Suppressor macrophage treated with lipopolysaccharide for 4 hours (primary cell): ENCODE measurements at regions not wholly inside any gene's neighbourhood (a gene's known extent, or its start where the extent isn't known, plus 50 kb on each side); places are given as distances from the start of the nearest gene placed in this dataset.
"Not testable (repeated sequence)": the region's sequence is repeated elsewhere in the genome, so short reads cannot be mapped to it uniquely, and the experiment has no call there.

Experiments
- DNase-seq: peaks from one replicate; pipeline ENCODE4 v3.0.0-alpha.2; 2020

DNA sequence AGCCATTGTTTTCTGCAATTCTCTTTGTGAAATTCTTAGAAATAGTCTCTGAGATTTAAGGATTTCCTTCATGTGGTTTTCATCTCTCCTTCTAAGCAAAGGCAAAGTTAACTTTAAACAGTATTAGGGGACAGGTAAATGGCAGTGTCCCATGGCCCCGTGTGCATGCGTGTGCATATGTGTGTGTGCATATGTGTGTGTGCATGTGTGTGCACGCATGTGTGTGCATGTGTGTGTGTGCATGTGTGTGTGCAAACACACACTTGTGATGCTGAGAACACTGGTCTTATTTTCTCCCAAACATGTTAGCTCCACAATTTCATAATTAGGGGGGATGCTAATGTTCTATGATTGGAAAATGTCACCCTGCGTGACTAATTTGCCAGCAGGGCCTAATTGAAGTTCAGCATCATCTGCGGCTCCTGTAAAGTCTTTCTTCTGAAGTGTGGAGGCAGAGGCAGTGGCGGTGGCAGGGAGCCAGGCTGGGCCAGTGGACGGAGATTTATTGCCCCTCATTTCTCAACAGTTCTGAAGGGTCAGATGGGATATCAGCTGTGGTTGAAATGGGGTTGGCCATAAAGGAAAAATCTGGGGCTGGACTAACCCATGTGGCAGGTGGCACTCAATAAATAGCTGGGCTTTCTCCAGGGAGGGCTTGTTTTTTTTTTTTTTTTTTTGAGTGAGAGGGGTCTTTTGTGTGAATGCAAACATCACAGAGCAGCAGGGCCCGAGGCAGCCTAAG lies 289.3 kb upstream of the PODXL start:
- DNase-seq, result no peak

- no peak for DNase-seq
Observed at GRCh38 chr7:131844369-131844768, 287.9 kb upstream of the PODXL start.

DNA sequence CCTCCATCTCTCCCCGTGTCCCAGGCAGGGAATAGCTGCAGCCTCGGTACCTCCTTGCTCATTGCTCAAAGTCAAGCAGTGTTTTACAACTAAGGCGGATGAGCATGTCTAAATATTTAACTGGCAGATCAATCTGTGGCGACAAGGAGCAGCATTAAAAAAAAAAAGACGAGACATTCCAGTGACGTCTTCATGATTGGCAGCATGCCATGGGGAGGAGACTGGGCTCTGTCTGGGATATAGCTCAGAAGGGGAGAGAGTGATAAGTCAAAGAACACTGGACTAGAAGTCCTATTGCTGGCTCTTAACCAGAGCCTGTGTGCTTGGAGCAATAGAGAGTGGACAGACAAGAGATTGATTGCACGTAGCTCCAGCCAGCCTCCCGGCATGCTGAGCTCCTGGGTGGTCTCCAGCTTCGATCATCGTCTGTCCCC lies 287.5 kb upstream of the PODXL start:
- no peak for DNase-seq

DNA sequence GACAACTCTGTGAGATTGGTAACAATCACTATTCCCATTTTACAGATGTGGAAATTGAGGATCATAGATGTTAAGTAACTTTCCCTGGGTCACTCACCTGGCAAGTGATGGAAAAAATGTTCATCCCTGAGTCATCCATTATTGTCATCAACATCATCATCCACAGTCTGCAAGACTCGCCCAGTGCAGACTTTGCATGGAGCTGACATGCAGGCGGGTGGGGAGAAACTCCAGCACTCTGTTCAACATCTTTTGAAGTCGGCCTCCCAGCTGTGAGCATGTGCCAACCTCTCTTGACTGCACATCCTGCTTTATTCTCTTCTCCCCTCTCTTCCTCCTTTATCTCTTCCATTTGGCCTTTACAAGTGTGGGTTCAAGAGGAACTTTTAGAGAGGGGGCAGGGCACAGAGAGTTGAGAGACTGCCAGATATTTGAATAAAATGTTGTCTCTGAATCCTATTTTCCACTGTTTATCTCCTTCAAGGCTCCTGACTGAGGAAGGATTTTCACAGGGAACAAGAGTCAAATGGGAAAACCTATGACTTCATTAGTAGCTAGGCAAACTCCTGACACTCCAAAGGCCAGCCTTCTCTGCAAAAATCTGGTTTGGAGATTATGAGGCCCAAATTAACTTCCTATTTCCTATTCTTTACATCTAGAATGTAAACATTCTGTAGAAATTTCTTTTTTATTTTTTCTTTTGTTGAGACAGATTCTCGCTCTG lies 283.7 kb upstream of the PODXL start:
- DNase-seq, result no peak

DNA sequence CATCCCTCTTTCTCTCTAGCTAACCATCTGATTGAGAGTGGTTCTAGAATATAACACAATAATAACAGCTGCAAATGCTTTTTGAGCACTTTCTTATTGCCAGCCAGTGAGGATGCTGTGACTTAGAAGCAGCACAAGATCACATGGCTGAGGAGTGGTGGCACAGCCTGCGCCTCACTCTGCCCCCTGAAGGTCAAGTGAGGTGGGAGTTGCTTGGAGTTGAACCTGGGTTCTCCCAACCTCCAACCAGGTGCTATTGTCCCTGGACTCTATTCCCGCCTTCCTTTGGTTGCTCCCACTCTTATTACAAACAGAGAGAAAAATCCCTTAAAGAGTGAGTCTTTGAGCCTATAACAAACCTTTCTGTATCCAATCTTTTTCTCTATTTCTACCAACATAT lies 280.3 kb upstream of the PODXL start:
- DNase-seq, result no peak

DNA sequence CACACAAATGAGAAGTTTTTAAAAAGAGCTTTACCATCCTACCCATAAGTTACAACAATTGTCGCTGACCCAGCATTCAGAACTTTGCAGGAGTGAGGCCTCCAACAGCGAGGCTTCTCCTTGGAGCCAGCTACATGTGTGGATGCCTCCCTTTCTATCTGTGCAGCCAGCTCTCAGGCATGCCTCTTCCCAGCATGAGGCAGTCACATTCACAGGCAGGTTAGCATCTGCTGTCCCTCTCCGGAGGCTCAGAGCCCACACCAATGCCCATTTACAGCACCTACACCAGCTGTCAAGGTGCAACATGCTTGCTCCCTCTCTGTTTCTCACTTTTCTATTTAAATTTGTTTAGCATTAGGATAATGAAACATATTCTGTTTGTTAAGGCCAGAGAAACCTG lies 278.7 kb upstream of the PODXL start:
- DNase-seq, result no peak

DNA sequence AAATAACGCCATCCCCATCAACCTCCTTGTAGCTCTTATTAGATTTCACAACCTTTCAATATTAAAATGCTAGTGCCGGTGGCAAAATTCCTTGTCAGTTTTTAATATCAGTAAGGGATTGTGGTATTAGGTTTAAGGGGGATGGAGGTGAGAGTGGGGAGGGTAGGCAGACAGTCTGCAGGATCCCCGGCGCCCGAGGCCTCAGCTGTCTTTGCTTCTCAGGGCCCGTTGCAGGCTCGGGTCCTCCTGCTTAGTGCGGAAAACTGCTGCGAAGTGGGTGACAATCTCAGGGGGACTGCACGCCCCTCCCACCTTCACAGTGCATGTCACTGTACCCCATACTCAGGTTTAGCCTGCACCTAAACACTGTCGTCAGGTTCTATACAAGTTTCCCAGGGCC lies 274.3 kb upstream of the PODXL start:
- no peak for DNase-seq

- DNase-seq, result no peak
Observed at GRCh38 chr7:131829947-131830558, 273.6 kb upstream of the PODXL start.

DNA sequence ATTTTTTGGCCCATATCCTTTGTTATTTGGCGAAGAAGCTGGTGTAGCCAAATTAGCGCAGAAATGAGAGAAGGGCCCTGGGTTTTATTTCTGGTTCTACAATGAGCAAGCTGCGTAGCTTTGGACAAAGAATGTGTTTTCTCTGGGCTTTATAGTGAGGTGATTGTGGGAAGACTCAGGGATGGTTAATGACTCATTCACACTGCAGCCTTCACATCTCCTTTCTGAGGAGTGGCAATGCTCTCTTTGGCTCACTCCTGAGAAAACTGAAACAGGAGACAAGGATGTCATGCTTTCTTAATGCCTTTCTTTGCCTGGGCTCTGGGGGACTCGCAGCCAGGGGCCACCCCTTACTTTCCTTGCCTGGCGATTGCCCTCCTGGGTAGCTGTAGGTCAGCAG lies 271.0 kb upstream of the PODXL start:
- DNase-seq, result no peak

DNA sequence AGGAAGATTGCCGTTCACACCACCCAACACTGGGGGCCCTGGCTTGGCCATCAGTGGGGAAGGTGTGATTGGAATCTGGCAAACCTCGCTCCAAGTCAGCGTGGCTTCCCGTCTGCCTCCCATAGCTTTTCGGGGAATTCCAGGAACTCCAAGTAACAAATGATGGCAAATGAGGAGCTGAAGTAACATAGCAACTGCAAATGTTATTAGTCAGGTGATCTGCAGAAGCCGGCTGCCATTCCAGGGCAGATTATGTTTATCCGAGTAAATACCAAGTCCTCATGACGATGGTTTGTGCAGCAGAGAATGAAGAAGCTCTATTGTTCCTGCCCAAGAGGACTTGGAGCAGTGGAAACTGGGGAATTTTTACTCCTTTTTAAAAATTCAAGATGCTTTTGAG lies 270.5 kb upstream of the PODXL start:
- no peak for DNase-seq

GRCh38 chr7:131823961-131824440 lies 267.6 kb upstream of the PODXL start:
- DNase-seq, result not testable (repeated sequence)

DNA sequence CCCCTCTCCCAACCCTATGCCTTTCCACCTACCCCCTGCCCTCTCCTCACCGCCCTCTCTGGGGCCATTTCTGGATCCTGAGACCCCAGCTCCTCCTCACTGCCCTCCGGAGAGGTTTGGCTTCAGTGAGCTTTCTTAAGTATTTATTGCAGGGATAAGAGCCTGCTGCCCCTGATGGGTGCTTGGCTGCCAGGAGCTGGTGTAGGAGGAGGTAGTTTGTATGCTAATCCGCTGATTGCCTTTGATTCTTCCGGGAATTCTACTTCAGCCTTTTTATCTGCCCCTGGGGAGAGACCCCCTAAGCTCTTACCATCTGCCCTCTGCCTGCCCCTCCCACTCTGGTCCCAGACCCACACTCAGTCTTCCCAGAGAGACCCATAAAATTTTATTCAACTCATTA lies 263.5 kb upstream of the PODXL start:
- DNase-seq, result no peak

GRCh38 chr7:131816391-131817007 lies 260.1 kb upstream of the PODXL start:
- DNase-seq, result no peak

- no peak for DNase-seq
Observed at GRCh38 chr7:131808736-131809135, 252.3 kb upstream of the PODXL start.

DNA sequence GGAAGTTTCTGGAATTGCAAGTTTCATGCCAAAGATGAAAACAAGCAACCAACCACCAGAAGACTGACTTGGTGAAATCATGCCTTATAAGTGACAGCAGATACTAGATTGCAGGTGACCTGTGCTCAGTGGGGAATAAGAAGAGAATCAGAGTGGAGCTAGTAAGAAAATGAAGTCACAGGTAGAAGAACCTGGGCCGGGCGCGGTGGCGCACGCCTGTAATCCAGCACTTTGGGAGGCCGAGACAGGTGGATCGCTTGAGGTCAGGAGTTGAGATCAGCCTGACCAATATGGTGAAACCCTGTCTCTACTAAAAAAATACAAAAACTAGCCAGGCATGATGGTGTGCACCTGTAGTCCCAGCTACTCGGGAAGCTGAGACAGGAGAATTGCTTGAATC lies 251.7 kb upstream of the PODXL start:
- not testable (repeated sequence) for DNase-seq

GRCh38 chr7:131803816-131804215 lies 247.4 kb upstream of the PODXL start:
- no peak for DNase-seq

DNA sequence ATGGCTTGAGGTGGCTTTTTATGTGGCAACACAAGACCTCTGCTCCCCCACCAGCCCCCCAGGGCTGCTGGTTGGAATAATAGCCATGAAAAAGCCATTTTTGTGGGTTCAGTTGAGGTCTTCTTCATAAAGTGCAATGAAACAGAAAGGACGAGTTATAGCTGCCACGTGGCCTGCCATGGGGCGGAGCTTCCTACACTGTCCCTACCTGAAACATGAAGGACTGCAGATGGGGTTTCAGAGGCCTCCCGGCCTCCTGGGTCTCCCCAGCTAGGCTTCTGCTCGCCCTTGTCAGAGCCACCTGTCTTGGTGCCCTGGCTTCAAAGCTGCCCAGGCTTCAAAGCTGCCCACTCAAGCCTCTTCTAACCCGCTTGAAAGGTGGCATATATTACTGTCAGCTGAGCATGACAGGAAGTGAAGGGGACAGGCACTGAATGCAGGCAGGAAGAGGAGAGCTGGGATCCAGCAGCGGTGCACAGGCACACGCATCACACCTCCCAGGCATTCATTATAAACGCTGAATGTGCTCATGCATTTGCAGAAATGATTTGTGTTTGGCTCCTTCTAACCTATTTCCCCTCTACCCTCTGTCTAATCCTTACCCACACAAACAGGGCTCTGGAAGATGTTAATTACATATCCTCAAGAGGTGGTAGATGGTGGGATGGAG lies 245.9 kb upstream of the PODXL start:
- no peak for DNase-seq

DNA sequence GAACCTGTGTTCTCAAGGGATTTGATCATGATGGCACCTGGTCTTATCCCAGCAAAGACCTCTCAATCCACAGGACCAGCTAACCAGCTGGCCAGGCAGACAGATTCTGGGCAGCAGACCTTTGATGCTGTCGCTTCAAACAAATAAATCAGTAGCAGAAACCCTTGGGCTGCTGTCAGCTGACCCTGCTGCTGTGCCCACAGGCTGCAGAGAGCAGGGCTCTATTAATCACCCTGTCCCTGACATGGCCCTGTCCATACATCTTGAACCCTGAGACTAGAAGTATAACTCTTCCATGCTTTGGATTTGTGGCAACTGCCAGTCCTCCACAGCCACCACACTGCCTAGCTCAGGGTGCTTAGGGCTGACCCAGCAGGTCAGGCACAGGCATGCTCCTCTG lies 244.1 kb upstream of the PODXL start:
- no peak for DNase-seq

GRCh38 chr7:131800008-131800407 lies 243.6 kb upstream of the PODXL start:
- DNase-seq, result no peak

- DNase-seq, result no peak
Observed at GRCh38 chr7:131797841-131798240, 241.4 kb upstream of the PODXL start.

DNA sequence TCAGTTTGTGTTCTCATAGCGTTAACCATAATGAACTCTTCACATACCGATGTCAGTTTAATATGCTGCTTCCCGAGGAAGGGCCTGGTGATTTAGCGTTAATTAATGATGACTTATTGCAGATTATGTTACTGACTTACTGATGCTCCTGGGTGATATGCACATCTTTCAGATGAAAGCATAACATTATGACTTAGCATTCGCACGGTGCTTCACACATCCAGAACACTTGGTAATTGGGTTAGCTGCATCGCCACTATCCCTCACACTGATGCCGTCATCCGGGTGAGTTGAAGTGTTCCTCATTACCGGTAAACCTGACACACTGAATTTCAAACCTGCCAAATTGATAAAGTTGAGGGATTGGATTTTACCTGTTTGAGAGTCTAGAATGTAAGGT lies 239.0 kb upstream of the PODXL start:
- no peak for DNase-seq

DNA sequence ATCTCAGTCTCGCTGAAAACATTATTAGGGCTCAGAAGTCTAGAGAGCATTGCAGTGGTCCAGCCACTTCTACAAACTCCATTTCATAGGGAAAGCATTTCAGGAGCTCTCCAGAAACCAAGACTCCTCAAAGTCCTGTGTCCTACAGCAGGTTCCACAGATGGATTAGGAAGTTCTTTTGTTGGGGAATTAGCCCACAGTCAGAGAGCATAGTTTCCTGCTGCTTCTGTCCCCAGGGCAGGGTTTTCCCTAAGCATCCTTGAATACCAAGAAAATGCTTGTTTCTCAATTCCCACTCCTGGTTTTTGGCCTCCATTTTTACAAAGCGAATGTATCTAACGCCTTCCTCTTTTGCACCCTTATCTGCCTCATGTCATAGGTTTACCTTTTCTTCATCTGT lies 235.9 kb upstream of the PODXL start:
- DNase-seq, result no peak

DNA sequence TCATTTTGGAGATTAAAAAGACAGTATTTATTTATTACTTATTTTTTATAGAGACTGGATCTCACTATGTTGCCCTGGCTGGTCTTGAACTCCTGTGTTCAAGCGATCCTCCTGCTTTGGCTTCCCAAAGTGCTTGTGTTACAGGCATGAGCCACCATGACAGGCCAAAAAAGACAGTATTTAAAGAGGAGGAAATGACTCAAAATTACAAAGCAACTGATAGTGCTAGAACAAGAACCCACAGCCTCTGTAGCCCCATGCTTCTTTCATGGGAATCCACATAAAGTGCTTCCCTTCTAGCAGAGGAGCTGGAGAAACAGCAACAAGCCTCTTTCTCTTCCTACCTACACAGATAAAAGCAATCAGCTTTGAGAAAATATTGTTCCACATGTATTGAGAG lies 230.7 kb upstream of the PODXL start:
- no peak for DNase-seq
